ENCODE measurements at regions not wholly inside any gene's neighbourhood (a gene's known extent, or its start where the extent isn't known, plus 50 kb on each side); places are given as distances from the start of the nearest gene placed in this dataset.

DNA sequence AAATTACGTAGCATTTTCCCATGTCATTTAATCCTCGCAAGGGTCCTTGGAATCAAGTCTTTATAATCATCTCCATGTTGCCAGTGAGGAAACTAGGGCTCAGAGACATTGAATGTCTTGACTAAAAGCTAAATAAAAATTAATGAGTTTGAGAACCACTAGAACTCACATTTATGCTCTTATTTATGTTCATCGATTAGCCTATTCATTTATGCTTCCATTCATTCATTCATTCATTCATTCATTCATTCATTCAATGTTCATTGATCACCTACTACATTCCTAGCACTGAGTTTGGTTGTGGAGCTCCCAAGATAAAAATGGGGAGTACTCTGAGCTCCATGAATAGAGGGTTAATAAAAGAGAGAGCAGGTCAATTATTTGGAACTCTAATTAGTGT, 59.7 kb downstream of the KCNA1 start:
- DNase-seq = no peak

DNA sequence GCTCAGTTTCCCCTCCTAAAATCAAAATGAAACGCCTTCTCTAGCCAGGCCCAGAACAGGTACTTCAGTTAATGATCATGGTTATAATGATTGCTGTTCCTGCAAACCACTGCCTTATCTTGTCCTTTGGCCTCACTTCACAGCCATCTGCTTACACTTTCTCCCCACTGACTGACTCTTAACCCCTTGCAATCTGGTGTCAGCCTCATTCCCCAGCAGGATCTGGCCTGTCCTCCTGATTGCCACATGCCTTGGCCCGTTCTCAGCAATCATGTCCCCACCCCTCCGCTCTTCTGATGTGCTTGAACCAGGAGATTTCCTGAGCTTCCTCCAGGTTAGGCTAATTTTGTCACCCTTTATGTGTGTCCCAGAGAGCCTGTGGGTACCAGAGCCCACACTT, 64.5 kb downstream of the KCNA1 start:
- no peak for DNase-seq

DNA sequence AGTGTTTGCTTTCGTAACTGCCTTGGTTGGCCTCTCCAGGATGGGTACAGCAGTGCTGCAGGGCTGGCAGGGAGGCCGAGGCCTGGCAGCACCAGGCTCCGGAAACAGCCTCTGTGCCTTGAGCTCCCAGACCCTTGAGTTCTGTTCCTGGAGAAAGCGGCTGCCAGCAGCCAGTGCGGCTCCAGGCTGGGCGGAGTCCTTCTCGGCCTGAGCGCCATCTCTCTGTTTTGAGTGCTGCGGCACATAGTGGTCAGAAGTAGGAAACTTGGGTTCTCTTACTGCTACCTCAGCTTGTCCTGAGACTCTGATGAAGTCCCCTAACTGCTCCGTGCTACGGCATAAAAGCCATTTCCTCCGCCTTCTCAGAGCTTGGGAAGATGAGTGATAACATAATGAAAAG, 65.9 kb downstream of the KCNA1 start:
- no peak for DNase-seq

DNA sequence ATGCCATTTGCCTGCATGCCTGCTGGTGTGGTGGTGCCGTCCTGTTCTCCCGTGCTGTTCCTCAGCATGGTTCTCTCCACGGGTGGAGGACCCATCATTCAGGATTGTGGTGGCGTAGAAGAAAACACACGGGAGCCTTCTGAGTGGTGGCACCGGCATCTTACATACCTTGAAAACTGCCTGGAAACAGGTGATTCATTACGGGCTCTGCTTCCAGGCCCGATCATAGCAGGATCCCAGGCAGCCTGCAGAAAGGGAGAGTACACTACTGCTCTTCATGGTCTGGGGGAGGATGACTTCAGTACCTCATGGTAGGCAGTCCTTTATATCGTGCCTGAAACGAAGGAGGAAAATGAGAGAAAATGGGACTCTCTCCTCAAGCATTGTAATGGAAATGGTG, 66.6 kb upstream of the KCNA5 start:
- DNase-seq = no peak

DNA sequence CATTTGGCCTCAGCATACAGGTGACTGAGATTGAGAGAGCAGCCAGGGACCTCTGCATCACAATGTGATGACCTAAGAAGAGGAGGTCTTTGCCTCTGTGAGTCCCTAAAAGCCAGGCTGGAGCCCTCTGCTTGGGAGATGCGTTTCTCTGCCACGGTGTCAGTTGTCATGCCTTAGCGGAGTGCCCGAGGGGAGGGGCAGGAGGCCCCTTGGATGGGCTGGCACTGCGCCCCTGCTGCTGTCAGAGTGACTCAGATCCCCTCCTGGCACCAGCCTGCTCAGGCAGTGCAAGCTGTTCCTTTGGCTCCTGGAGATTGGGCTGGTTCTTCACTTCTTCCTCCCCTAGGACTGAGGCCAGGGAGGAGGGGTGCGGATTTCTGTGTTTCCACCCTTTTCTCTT, 64.9 kb upstream of the KCNA5 start:
- DNase-seq = peak; percentile 18 to 25

DNA sequence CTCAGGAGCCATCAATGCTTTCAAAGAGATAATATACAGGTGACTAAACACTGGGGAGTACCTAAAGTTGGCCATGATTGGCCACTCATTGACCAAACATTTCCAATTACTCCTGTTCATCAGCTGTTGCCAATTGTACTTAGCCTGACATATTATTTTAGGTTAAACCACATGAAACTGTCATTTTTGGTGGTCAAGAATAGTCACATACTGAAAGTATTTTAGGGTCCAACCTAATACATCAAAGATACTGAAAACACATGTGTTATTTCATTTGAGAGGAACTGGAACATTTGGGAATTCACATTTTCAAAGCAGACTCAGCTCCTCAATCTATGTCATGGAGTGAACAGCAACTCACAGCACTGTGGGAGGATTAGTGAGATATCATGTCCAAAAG, 63.9 kb upstream of the KCNA5 start:
- no peak for DNase-seq

DNA sequence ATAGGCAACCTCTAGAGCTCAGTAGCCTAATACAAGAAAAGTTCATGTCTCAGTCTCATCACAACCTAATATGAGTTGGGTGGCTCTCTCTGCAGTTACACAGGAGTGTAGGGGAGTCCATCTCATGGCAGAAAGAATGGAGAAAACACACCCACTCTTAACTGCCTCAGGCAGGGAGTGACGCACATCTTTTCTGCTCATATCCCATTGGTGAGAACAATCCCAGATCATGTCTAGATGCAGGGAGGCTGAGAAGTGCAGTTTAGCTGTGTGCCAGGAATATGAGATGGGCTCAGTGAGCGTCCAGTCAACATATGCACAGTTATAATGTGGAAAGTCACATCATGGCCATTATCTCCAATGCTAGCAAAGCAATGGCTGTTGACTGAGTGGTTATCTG, 59.3 kb upstream of the KCNA5 start:
- DNase-seq = peak in 1 of 2 experiments; percentile 13

DNA sequence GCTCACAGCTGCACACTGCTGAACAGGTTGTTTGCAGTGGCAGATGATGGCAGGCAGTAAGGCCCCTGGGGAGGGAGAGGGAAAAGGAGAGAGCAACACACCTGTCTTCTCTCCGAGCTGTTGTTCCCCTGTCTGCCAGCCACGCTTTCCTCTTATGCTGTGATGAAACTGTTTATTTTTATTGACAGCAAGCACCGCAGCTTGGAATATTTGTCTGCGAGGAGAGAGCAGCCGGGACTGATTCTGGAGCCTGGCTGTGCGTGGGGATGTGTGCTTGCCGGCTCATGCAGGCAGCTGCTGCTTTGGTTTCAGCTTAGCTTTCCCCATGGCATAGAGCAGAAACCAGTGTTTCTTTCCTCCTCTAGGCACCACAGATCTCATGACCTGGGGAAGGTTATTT, 58.7 kb upstream of the KCNA5 start:
- DNase-seq = peak; percentile 47 to 75

DNA sequence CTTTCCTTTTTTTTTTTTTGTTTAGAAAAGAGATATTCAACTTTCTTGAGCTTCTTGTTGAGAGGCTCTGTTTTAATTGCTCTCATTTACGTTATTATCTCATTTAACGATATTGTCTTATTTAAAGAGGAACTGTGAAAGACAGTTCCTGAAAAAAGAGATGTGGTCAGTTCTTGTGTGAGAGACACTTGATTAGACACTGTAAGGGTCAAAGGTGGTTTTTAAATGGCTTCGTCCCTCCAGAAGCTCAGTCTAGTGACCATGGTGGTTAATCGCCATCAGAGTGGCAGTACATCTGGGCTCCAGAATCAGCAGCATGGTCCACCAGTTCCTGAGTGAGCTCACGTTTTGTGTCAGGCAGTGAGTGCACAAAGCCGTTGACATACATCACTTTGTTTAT, 57.9 kb upstream of the KCNA5 start:
- no peak for DNase-seq

DNA sequence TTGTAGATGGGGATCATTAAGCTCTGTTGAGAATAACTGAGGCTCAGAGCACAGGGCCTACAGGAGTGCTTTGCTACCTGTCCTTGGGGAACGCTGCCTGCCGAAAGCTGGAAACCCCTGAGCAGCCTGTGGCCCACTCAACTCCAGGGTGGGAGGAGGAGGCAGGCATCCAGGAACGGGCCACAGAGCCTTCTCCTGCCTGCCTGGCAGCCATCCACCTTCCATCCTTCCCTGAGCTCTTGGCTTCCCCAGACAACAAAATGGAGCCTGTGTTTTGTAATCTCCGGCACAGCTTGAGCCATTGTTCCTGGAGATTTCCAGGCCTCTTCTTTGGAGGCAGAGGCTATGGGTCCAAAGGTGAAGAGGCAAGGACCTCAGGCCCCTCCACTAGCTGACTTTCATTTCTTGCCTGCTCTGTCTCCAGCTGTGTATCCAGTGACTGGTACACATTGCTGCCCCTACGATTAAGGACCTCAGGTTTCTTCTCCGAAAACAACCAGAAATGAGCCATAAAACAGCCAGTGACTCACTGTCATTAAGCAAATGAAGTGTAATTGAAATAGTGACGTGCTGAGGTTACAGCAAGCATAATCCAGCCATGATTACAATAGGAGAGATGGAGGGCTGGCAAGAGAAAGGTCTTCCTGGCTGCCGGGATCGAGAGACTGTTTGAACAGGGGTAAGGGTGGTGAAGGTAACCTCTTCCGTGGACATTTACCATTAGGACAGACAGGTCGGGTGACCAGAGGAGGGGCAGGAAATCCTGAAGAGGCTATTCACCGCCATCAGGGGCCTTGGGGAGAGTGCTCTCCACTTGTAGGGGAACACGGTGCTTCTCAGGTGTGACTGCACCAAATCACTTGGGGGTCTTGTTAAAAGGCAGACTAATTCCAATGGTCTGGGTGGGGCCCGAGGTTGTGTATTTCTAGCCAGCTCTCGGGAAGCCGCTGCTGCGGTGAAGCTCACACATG, 56.3 kb upstream of the KCNA5 start:
- DNase-seq = peak; percentile 17 to 79

DNA sequence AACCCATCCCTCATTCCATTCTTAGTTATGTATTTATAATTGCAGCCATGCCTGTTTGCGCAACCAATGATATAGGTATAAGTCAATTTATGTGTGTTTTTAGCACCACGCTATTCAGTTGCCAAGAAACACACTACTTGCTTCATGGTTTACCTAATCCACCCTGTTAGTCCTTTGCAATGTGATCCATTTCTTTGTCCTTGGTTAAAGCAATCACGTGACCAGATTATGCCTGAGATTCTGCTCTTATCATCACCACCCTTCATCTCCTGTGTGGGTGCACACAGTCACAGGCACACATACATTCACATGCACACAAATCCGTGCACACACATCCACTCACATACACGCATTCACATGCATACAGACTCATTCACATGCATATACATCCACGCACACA, 52.3 kb upstream of the KCNA5 start:
- peak; percentile 83 to 95 for DNase-seq

DNA sequence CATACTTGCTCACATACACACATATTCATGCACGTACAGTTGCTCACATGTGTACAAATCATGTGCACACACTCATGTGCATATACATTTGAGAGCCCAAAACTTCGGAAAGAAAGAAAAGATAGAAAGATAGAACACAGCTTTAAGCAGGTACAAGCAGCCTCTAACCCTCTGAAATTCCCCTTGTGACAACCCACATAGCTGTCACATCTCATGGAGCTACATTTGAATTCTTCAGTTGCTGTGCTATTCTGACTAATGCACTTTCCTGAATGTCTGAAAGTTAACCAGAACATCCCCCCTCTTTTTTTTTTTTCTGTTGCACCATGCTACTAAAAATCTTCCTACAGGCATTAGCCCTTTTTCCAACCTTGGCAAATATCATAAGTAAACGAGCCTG, 51.9 kb upstream of the KCNA5 start:
- DNase-seq = no peak

DNA sequence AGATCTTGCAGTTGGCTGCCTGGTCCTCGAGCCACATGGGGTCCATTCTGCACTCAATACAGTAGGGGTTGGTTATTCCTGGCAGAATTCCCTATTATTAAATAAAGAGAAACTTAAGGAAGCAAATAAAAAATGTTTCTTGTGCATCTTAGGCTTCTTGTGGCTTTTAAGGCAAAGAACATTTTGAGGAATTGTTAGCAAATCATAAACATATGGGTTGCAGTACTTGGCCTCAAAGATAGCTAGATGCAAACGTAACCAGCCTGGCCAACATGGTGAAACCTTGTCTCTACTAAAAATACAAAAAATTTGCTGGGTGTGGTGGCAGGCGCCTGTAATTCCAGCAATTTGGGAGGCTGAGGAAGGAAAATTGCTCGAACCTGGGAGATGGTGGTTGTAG, 50.8 kb upstream of the KCNA5 start:
- no peak for DNase-seq
